H9 (cell line): ENCODE measurements at regions not wholly inside any gene's neighbourhood (a gene's known extent, or its start where the extent isn't known, plus 50 kb on each side); places are given as distances from the start of the nearest gene placed in this dataset.

ENCODE experiments used
- DNase-seq: peaks from one replicate; pipeline ENCODE4 v3.0.0-alpha.2; 2017
- H2AFZ ChIP-seq: one replicate; pipeline ENCODE4 v1.6.1; 2013; ENCODE audit warnings: mild to moderate bottlenecking, low read length, control low read depth, moderate library complexity
- H2AK5ac ChIP-seq: 2 replicates; pipeline ENCODE4 v1.6.1; 2013; ENCODE audit warnings: low read length, control low read depth, mixed read lengths; ENCODE audit not compliant: insufficient read length
- H2BK120ac ChIP-seq: one replicate; pipeline ENCODE4 v1.6.1; 2013; ENCODE audit warnings: low read depth, mild to moderate bottlenecking, low read length, control low read depth, inconsistent platforms; ENCODE audit not compliant: poor library complexity, severe bottlenecking
- H2BK12ac ChIP-seq: 2 replicates; pipeline ENCODE4 v1.6.1; 2013; ENCODE audit warnings: low read length, control low read depth, mixed read lengths, low read depth; ENCODE audit not compliant: insufficient read length
- H2BK15ac ChIP-seq: 2 replicates; pipeline ENCODE4 v1.6.1; 2013; ENCODE audit warnings: low read depth, low read length, control low read depth
- H2BK20ac ChIP-seq: one replicate; pipeline ENCODE4 v1.6.1; 2013; ENCODE audit warnings: low read depth, mild to moderate bottlenecking, low read length, control low read depth, inconsistent platforms; ENCODE audit not compliant: poor library complexity, severe bottlenecking
- H2BK5ac ChIP-seq: 2 replicates; pipeline ENCODE4 v1.6.1; 2013; ENCODE audit warnings: low read length, control low read depth, mixed read lengths; ENCODE audit not compliant: insufficient read length
- H3K14ac ChIP-seq: 2 replicates; pipeline ENCODE4 v1.6.1; 2013; ENCODE audit warnings: low read length, control low read depth; ENCODE audit not compliant: insufficient read depth
- H3K18ac ChIP-seq: 2 replicates; pipeline ENCODE4 v1.6.1; 2013; ENCODE audit warnings: low read depth, mild to moderate bottlenecking, mixed read lengths, low read length, control low read depth; ENCODE audit not compliant: insufficient read length
- H3K23ac ChIP-seq: 2 replicates; pipeline ENCODE4 v1.6.1; 2013; ENCODE audit warnings: low read length, control low read depth, mixed read lengths, low read depth; ENCODE audit not compliant: insufficient read length
- H3K23me2 ChIP-seq: 2 replicates; pipeline ENCODE4 v1.6.1; 2013; ENCODE audit warnings: low read depth, mild to moderate bottlenecking, mixed read lengths, low read length, control low read depth; ENCODE audit not compliant: insufficient read length, poor library complexity, severe bottlenecking
- H3K27ac ChIP-seq: 2 replicates; pipeline ENCODE4 v1.5.1; 2013; ENCODE audit warnings: low read length, control low read depth, mixed read lengths, low read depth; ENCODE audit not compliant: insufficient read length
- H3K27me3 ChIP-seq: 2 replicates; pipeline ENCODE4 v1.6.1; 2013; ENCODE audit warnings: low read length, control low read depth, inconsistent platforms; ENCODE audit not compliant: insufficient read depth
- H3K4ac ChIP-seq: 2 replicates; pipeline ENCODE4 v1.6.1; 2013; ENCODE audit warnings: low read depth, mild to moderate bottlenecking, control low read depth, inconsistent platforms, low read length, moderate library complexity
- H3K4me1 ChIP-seq: 2 replicates; pipeline ENCODE4 v1.6.1; 2013; ENCODE audit warnings: low read length, control low read depth, inconsistent platforms; ENCODE audit not compliant: insufficient read depth
- H3K4me2 ChIP-seq: 2 replicates; pipeline ENCODE4 v1.6.1; 2013; ENCODE audit warnings: low read length, control low read depth, mixed read lengths; ENCODE audit not compliant: insufficient read length, insufficient read depth
- H3K56ac ChIP-seq: 2 replicates; pipeline ENCODE4 v1.6.1; 2013; ENCODE audit warnings: low read depth, mild to moderate bottlenecking, mixed read lengths, low read length, control low read depth; ENCODE audit not compliant: insufficient read length
- H3K79me1 ChIP-seq: 2 replicates; pipeline ENCODE4 v1.6.1; 2013; ENCODE audit warnings: low read depth, mild to moderate bottlenecking, moderate library complexity, low read length, control low read depth, inconsistent platforms; ENCODE audit not compliant: insufficient read depth, poor library complexity, severe bottlenecking
- H3K79me2 ChIP-seq: 2 replicates; pipeline ENCODE4 v1.6.1; 2013; ENCODE audit warnings: low read length, control low read depth, inconsistent platforms; ENCODE audit not compliant: insufficient read depth
- H3K9ac ChIP-seq: 2 replicates; pipeline ENCODE4 v1.6.1; 2013; ENCODE audit warnings: low read length, control low read depth, mixed read lengths; ENCODE audit not compliant: insufficient read length; ENCODE audit errors: extremely low read depth
- H3K9me3 ChIP-seq: one replicate; pipeline ENCODE4 v1.6.1; 2013; ENCODE audit warnings: low read depth, low read length, inconsistent platforms; ENCODE audit not compliant: control insufficient read depth
- H3T11ph ChIP-seq: one replicate; pipeline ENCODE4 v1.6.1; 2013; ENCODE audit warnings: mild to moderate bottlenecking, low read length, control low read depth, inconsistent platforms
- H4K20me1 ChIP-seq: one replicate; pipeline ENCODE4 v1.6.1; 2013; ENCODE audit not compliant: control insufficient read depth, insufficient read length, insufficient read depth
- H4K5ac ChIP-seq: 2 replicates; pipeline ENCODE4 v1.6.1; 2013; ENCODE audit warnings: low read depth, mild to moderate bottlenecking, mixed read lengths, low read length, control low read depth; ENCODE audit not compliant: insufficient read length
- H4K8ac ChIP-seq: replicated peaks from 2 replicates; pipeline ENCODE4 v1.6.1; 2013; ENCODE audit warnings: low read length, control low read depth, mixed read lengths, low read depth; ENCODE audit not compliant: insufficient read length
- H4K91ac ChIP-seq: 2 replicates; pipeline ENCODE4 v1.6.1; 2013; ENCODE audit warnings: low read depth, mild to moderate bottlenecking, moderate library complexity, mixed read lengths, low read length, control low read depth; ENCODE audit not compliant: insufficient read length
- H3K27ac Mint-ChIP-seq, 3 experiments: 2 replicates in 2 of 3; 3 replicates in 1 of 3; pipeline ENCODE4 v1.8.0; 2020 to 2021; ENCODE audit warnings: mixed read lengths in 3 of 3, mild to moderate bottlenecking in 1 of 3, moderate library complexity in 1 of 3
- H3K27me3 Mint-ChIP-seq: 2 replicates; pipeline ENCODE4 v1.8.0; 2021; ENCODE audit warnings: low read depth, mild to moderate bottlenecking, moderate library complexity, mixed read lengths
- H3K36me3 Mint-ChIP-seq, 3 experiments: 2 replicates in 2 of 3; 3 replicates in 1 of 3; pipeline ENCODE4 v1.8.0; 2020 to 2021; ENCODE audit warnings: low read depth in 3 of 3, mixed read lengths in 3 of 3; ENCODE audit not compliant: insufficient read depth in 1 of 3
- H3K4me1 Mint-ChIP-seq, 2 experiments: 2 replicates each; pipeline ENCODE4 v1.8.0; 2020; ENCODE audit warnings: mixed read lengths in 2 of 2
- H3K4me3 Mint-ChIP-seq, 2 experiments: 2 replicates in 1 of 2; 3 replicates in 1 of 2; pipeline ENCODE4 v1.8.0; 2020 to 2021; ENCODE audit warnings: mild to moderate bottlenecking in 2 of 2, mixed read lengths in 2 of 2, moderate library complexity in 1 of 2
- H3K9me3 Mint-ChIP-seq, 2 experiments: 2 replicates in 1 of 2; 3 replicates in 1 of 2; pipeline ENCODE4 v1.8.0; 2020; ENCODE audit warnings: mild to moderate bottlenecking in 2 of 2, mixed read lengths in 2 of 2, moderate library complexity in 1 of 2
- CTCF ChIP-seq: fragments of 200-600 bp; sonication (generic); conservative IDR thresholded peaks from 3 replicates; pipeline ENCODE4 v1.8.0; 2021; ENCODE audit warnings: antibody characterized with exemption, mild to moderate bottlenecking
- WGBS: extraction: QIAGEN DNeasy Blood & Tissue Kit; methylation state at CpG from one replicate; pipeline ENCODE4 v1.1.7; 2013; ENCODE audit warnings: missing lambda C conversion rate, low lambda C conversion rate, mixed read lengths; ENCODE audit not compliant: insufficient read length; ENCODE audit errors: extremely low coverage; 5-methylcytosine and 5-hydroxymethylcytosine counted together

GRCh38 chr6:4434655-4435054 lies 299.3 kb upstream of the ECI2 start:
- H3K27ac ChIP-seq: no peak overlapping the region
- WGBS: no CpG with 5 or more reads among the region's 4 CpGs

More at GRCh38 chr6:4434655-4435054, 299.3 kb upstream of the ECI2 start:
- Mint-ChIP-seq H3K9me3 (peaks cover 0 to under 1% of the 10 kb centered on the region in 2 experiments; a peak in 2 of 5 replicates), H3K27ac (no peak overlapping the region), H3K27me3 (peaks cover 3% of the 10 kb centered on the region; the same call in 1 of the 2 replicates), H3K4me3 (no peak overlapping the region), H3K36me3 (peaks cover 0 to under 1% (median 0%) of the 10 kb centered on the region in 3 experiments; a peak in 2 of 7 replicates), H3K4me1 (peaks cover 0 to 6% of the 10 kb centered on the region in 2 experiments; a peak in 2 of 4 replicates)
- Histone ChIP-seq H2BK15ac (no peak overlapping the region), H3K56ac (no peak overlapping the region), H4K5ac (no peak overlapping the region), H3K9me3 (no peaks in the 10 kb centered on the region), H3K4me1 (no peaks in the 10 kb centered on the region), H3K14ac (no peak overlapping the region), H3T11ph (no peak overlapping the region), H2BK120ac (no peak overlapping the region), H3K18ac (no peak overlapping the region), H2AFZ (no peak overlapping the region), H3K23me2 (no peaks in the 10 kb centered on the region), H3K4ac (no peak overlapping the region), H2BK5ac (no peak overlapping the region), H3K9ac (no peak overlapping the region), H3K23ac (no peak overlapping the region), H2AK5ac (no peak overlapping the region), H4K91ac (no peak overlapping the region), H3K4me2 (no peak overlapping the region), H3K27me3 (no peaks in the 10 kb centered on the region), H2BK12ac (no peak overlapping the region), H4K20me1 (no peaks in the 10 kb centered on the region), H3K79me2 (no peaks in the 10 kb centered on the region), H2BK20ac (no peak overlapping the region), H4K8ac (no peak overlapping the region), H3K79me1 (no peaks in the 10 kb centered on the region)
- TF ChIP-seq CTCF: no peak
- no peak for DNase-seq
